Activated CD8-positive, alpha-beta T cell treated with anti-CD3 and anti-CD28 coated beads, Interleukin-2, amount 10 ng/mL, durations not matched to agents 7 days and 5 days (primary cell): ENCODE measurements at regions not wholly inside any gene's neighbourhood (a gene's known extent, or its start where the extent isn't known, plus 50 kb on each side); places are given as distances from the start of the nearest gene placed in this dataset.

Source experiments
- ATAC-seq: fragments of 150-1000 bp; cut with Tn5 transposase; one replicate; pipeline ENCODE4 v1.10.0; 2021; ENCODE audit warnings: moderate library complexity
- CTCF ChIA-PET: fragments of 350-600 bp; sonication (Branson Sonifier 250); formaldehyde crosslinking; loops from one replicate; lab custom pipeline; 2021; ENCODE audit warnings: antibody characterized with exemption; lab: Charles Lee
- POLR2A ChIA-PET: fragments of 350-600 bp; sonication (Branson Sonifier 250); formaldehyde crosslinking; loops from one replicate; lab custom pipeline; 2021; ENCODE audit warnings: antibody characterized with exemption; lab: Charles Lee
- DNase-seq: peaks from one replicate; pipeline ENCODE4 v3.0.0-alpha.2; 2020
- H3K27ac Mint-ChIP-seq: one replicate; pipeline ENCODE4 v1.8.0; 2021; ENCODE audit warnings: mild to moderate bottlenecking, mixed read lengths
- H3K27me3 Mint-ChIP-seq: one replicate; pipeline ENCODE4 v1.8.0; 2021; ENCODE audit warnings: low read depth, mixed read lengths
- H3K36me3 Mint-ChIP-seq: one replicate; pipeline ENCODE4 v1.8.0; 2021; ENCODE audit warnings: low read depth, mixed read lengths
- H3K4me1 Mint-ChIP-seq: one replicate; pipeline ENCODE4 v1.8.0; 2021; ENCODE audit warnings: low read depth, mixed read lengths
- H3K4me3 Mint-ChIP-seq: one replicate; pipeline ENCODE4 v1.8.0; 2021; ENCODE audit warnings: mild to moderate bottlenecking, mixed read lengths
- H3K9me3 Mint-ChIP-seq: one replicate; pipeline ENCODE4 v1.8.0; 2022; ENCODE audit warnings: mixed read lengths; ENCODE audit not compliant: insufficient read depth

GRCh38 chr12:123076604-123077297 is 74.1 kb downstream of the PITPNM2 start:
- peak; percentile 73 for DNase-seq
- Mint-ChIP-seq H3K36me3 (no peaks in the 10 kb centered on the region), H3K27ac (peak overlapping the region; percentile 98), H3K4me3 (peak overlapping the region; percentile 82), H3K4me1 (peaks cover 53% of the 10 kb centered on the region), H3K9me3 (no peaks in the 10 kb centered on the region), H3K27me3 (no peaks in the 10 kb centered on the region)
- peak; percentile 70 for ATAC-seq
- CTCF ChIA-PET = interaction anchor here (0.8 to 4.0 kb wide), 18 partner anchors 11 to 289 kb away, joined by 3 to 68 read pairs (median 7); partner anchors contain the start of genes MPHOSPH9, MTRFR and PITPNM2
- POLR2A ChIA-PET = interaction anchor here (0.7 to 3.7 kb wide), 15 partner anchors 11 to 381 kb away, joined by 3 to 40 read pairs (median 15); partner anchors contain the start of genes MPHOSPH9, MTRFR, OGFOD2 and PITPNM2

GRCh38 chr12:123075646-123076171 is 75.2 kb downstream of the PITPNM2 start:
- DNase-seq (peak; percentile 90), ATAC-seq (peak; percentile 86)
- Mint-ChIP-seq H3K4me1 (peaks cover 55% of the 10 kb centered on the region), H3K4me3 (peak overlapping the region; percentile 82), H3K9me3 (no peaks in the 10 kb centered on the region), H3K27me3 (no peaks in the 10 kb centered on the region), H3K36me3 (no peaks in the 10 kb centered on the region), H3K27ac (peak overlapping the region; percentile 98)
- ChIA-PET CTCF (interaction anchor here (0.7 to 4.0 kb wide), 34 partner anchors 8 to 290 kb away, joined by 3 to 68 read pairs (median 5); partner anchors contain the start of genes MPHOSPH9, MTRFR, OGFOD2 and PITPNM2), POLR2A (interaction anchor here (0.6 to 3.7 kb wide), 25 partner anchors 8 to 382 kb away, joined by 3 to 40 read pairs (median 5); partner anchors contain the start of genes MPHOSPH9, MTRFR, OGFOD2 and PITPNM2)

GRCh38 chr12:123075087-123075645 is 75.7 kb downstream of the PITPNM2 start:
- CTCF ChIA-PET = interaction anchor here (0.8 to 4.0 kb wide), 32 partner anchors 9 to 290 kb away, joined by 3 to 68 read pairs (median 6); partner anchors contain the start of genes MPHOSPH9, MTRFR, OGFOD2 and PITPNM2
- POLR2A ChIA-PET = interaction anchor here (0.6 to 3.7 kb wide), 26 partner anchors 9 to 383 kb away, joined by 3 to 40 read pairs (median 5); partner anchors contain the start of genes MPHOSPH9, MTRFR, OGFOD2 and PITPNM2
- DNase-seq (peak; percentile 48), ATAC-seq (no peak)
- H3K4me3 Mint-ChIP-seq = peak overlapping the region; percentile 82
- no peaks in the 10 kb centered on the region for H3K27me3 Mint-ChIP-seq
- no peaks in the 10 kb centered on the region for H3K36me3 Mint-ChIP-seq
- peaks cover 60% of the 10 kb centered on the region for H3K4me1 Mint-ChIP-seq
- no peaks in the 10 kb centered on the region for H3K9me3 Mint-ChIP-seq
- H3K27ac Mint-ChIP-seq = peak overlapping the region; percentile 98

- Mint-ChIP-seq H3K9me3 (no peaks in the 10 kb centered on the region), H3K36me3 (no peaks in the 10 kb centered on the region), H3K4me1 (peaks cover 60% of the 10 kb centered on the region), H3K27me3 (no peaks in the 10 kb centered on the region), H3K4me3 (peak overlapping the region; percentile 82), H3K27ac (peak overlapping the region; percentile 98)
- no peak for DNase-seq
- no peak for ATAC-seq
- POLR2A ChIA-PET = interaction anchor here (0.8 to 3.7 kb wide), 17 partner anchors 9 to 158 kb away, joined by 3 to 40 read pairs (median 9); partner anchors contain the start of genes MPHOSPH9, MTRFR and OGFOD2
- CTCF ChIA-PET = interaction anchor here (1.0 to 4.0 kb wide), 17 partner anchors 9 to 164 kb away, joined by 3 to 68 read pairs (median 7); partner anchors contain the start of genes MPHOSPH9, MTRFR, OGFOD2 and PITPNM2
Observed at GRCh38 chr12:123073962-123074801, 76.7 kb downstream of the PITPNM2 start.

- POLR2A ChIA-PET = interaction anchor here (0.6 to 0.7 kb wide), 2 partner anchors 14 to 45 kb away, joined by 3 read pairs; no protein-coding TSS in a partner anchor
- no peaks in the 10 kb centered on the region for H3K27me3 Mint-ChIP-seq
- H3K9me3 Mint-ChIP-seq = no peaks in the 10 kb centered on the region
- DNase-seq = no peak
- no peak overlapping the region for H3K27ac Mint-ChIP-seq
- H3K4me3 Mint-ChIP-seq = no peak overlapping the region
- H3K4me1 Mint-ChIP-seq = peaks cover 52% of the 10 kb centered on the region
- H3K36me3 Mint-ChIP-seq = no peaks in the 10 kb centered on the region
- no peak for ATAC-seq
- CTCF ChIA-PET = interaction anchor here (0.7 to 4.0 kb wide), 4 partner anchors 10 to 30 kb away, joined by 3 to 68 read pairs (median 4); no protein-coding TSS in a partner anchor
Observed at GRCh38 chr12:123073292-123073691, 77.6 kb downstream of the PITPNM2 start.

GRCh38 chr12:123071857-123072256 is 79.0 kb downstream of the PITPNM2 start:
- Mint-ChIP-seq H3K9me3 (no peaks in the 10 kb centered on the region), H3K27me3 (no peaks in the 10 kb centered on the region), H3K36me3 (no peaks in the 10 kb centered on the region), H3K4me1 (peaks cover 47% of the 10 kb centered on the region), H3K4me3 (no peak overlapping the region), H3K27ac (no peak overlapping the region)
- ATAC-seq (no peak), DNase-seq (no peak)
- ChIA-PET CTCF (interaction anchor here (0.9 to 5.6 kb wide), 3 partner anchors 27 to 207 kb away, joined by 3 to 25 read pairs (median 4); no protein-coding TSS in a partner anchor), POLR2A (interaction anchor here (1.2 to 1.5 kb wide), 2 partner anchors 29 to 161 kb away, joined by 3 to 5 read pairs; partner anchors contain the start of genes MPHOSPH9 and MTRFR)

- POLR2A ChIA-PET = interaction anchor here (0.8 to 1.5 kb wide), 4 partner anchors 29 to 161 kb away, joined by 3 to 5 read pairs (median 3); partner anchors contain the start of genes MPHOSPH9, MTRFR, OGFOD2 and PITPNM2
- Mint-ChIP-seq H3K4me3 (no peak overlapping the region), H3K4me1 (peaks cover 46% of the 10 kb centered on the region), H3K9me3 (no peaks in the 10 kb centered on the region), H3K27ac (no peak overlapping the region), H3K27me3 (no peaks in the 10 kb centered on the region), H3K36me3 (no peaks in the 10 kb centered on the region)
- DNase-seq = no peak
- CTCF ChIA-PET = interaction anchor here (0.5 to 5.6 kb wide), 3 partner anchors 26 to 207 kb away, joined by 3 to 25 read pairs (median 3); partner anchors contain the start of gene ARL6IP4
- no peak for ATAC-seq
Observed at GRCh38 chr12:123071099-123071800, 79.6 kb downstream of the PITPNM2 start.

- no peak for ATAC-seq
- no peaks in the 10 kb centered on the region for H3K27me3 Mint-ChIP-seq
- H3K36me3 Mint-ChIP-seq = peaks cover 2% of the 10 kb centered on the region
- ChIA-PET CTCF (interaction anchor here (0.5 to 5.6 kb wide), 6 partner anchors 11 to 168 kb away, joined by 3 to 25 read pairs (median 3); partner anchors contain the start of gene ARL6IP4), POLR2A (interaction anchor here (0.8 to 2.8 kb wide), 4 partner anchors 36 to 162 kb away, joined by 3 to 8 read pairs (median 4); partner anchors contain the start of genes MPHOSPH9, MTRFR, OGFOD2 and PITPNM2)
- H3K4me3 Mint-ChIP-seq = no peak overlapping the region
- no peak for DNase-seq
- peaks cover 46% of the 10 kb centered on the region for H3K4me1 Mint-ChIP-seq
- no peaks in the 10 kb centered on the region for H3K9me3 Mint-ChIP-seq
- peak overlapping the region; percentile 24 for H3K27ac Mint-ChIP-seq
Observed at GRCh38 chr12:123070267-123071081, 80.4 kb downstream of the PITPNM2 start.
